ENCODE measurements at regions not wholly inside any gene's neighbourhood (a gene's known extent, or its start where the extent isn't known, plus 50 kb on each side); places are given as distances from the start of the nearest gene placed in this dataset.
"Not testable (repeated sequence)": the region's sequence is repeated elsewhere in the genome, so short reads cannot be mapped to it uniquely, and the experiment has no call there.

DNA sequence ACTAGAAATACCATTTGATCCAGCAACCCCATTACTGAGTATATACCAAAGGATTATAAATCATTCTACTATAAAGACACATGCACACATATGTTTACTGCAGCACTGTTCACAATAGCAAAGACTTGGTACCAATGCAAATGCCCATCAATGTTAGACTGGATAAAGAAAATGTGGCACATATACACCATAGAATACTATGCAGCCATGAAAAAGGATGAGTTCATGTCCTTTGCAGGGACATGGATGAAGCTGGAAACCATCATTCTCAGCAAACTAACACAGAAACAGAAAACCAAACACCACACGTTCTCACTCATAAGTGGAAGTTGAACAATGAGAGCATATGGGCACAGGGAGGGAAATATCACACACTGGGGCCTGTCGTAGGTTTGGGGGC is 106.0 kb downstream of the SPATA18 start:
- not testable (repeated sequence) for DNase-seq (ENCODE audit: low spot score)

DNA sequence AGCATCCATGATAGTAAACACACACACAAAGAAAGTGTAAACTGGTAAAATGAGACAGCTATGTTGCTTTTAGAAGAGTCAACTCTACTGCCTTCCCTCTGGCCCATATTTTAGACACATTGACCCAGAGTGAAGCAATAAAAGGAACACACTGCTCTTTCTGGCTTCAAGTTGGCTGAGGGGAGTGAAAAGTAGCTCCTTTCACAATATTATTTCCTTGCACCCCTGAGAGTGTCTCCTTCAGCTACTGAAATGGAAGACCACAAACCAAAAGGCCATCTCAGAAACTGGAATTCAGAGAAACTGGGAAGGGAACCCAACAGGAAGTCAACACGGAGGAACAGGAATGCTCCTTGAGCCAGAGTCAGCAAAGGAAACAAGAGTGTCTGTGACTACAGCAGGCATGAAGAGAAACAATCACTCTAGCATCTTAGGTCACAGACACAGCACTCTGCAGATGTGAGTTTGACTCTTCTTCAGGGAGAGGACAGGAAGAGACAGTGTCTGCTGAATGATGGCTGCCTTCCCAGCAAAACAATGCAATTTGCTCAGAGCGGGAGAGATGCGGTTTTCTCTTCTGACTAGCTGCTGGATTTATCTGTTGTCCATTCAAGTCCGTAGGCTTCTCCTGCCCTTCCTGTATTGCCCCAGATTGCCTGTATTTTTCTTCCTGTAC is 106.7 kb downstream of the SPATA18 start:
- no peak for DNase-seq (ENCODE audit: low spot score)

DNA sequence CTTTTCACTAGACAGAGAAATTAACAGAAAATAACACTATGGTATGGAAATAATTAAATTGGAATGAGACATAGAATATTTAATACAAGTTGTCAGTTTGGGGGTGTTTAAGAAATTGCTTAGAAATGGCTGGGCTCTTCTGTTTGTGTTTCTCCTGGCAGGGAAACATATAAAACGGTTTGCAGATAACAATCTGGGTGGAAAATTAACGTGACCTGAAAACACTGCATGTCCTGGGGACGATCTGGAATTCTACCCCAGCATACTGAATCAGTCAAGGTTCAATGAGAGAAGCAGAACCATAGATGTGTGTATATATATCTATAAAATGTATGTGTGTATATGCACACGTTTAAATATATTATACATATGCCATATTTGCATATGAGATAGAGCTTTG is 109.8 kb downstream of the SPATA18 start:
- DNase-seq (ENCODE audit: low spot score): no peak

DNA sequence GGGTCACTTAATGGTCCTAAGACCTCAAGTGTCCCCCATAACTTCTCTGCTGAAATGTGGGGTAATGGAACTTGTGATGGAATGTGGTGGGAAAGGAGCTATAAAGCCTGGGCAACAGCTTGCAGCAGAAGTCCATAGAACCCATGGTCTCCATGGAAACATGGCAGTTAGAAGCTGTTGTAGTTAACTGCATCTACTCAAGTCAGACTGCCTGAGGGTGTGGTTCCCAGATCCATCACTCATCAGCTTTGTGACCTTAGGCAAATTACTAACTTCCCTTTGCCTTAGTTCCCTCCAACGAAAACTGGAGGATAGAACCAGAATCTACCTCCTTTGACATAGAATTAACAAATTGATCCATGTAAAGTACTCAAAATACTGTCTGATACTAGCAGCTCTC is 113.0 kb downstream of the SPATA18 start:
- no peak for DNase-seq (ENCODE audit: low spot score)

DNA sequence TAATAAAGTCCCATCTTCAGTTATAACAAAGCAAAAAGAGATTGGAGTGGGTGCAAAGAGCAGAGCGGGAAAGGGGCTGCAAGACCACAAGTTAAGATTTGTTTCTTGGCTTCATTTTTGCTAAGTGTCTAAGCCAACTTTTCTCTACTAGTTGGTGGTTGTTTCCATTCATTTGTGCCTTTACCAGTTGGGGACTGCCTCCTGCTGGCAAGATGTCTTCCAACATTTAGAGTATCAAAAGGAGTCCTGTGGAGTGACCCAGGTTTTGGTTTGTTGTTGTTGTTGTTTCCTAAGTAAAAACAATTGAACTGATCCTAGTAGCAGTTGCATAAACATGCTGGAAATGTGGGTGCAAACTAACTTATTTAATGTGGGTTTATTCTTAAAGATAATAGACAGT is 121.1 kb downstream of the SPATA18 start:
- DNase-seq (ENCODE audit: low spot score): no peak

DNA sequence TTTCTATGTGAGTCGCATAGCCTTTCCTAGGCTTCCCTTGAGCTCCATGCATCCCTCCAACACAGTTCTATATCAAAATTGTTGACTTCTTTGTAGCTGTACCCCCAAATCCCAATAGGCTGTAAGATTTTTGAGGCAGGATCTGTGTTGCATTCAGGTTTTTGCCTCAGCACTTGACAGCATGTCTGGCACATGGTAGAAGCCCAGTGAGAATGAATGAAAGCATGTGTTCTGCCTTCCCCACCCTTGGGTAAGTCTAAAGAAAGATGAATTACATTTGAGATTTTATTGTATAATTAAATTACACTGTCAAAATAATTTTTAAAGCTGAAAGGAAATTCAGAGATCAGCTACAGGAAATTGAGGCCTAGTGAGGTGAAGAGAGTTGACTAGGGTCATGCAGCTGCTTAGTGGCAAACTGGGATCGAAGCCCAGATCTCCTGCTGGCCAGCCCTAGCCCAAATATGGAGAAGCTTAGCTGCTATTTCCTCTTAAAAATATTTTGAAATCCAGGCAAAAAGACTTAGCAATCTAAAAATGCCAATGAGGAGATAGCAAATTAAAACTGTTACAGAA is 122.5 kb downstream of the SPATA18 start:
- DNase-seq (ENCODE audit: low spot score): no peak

DNA sequence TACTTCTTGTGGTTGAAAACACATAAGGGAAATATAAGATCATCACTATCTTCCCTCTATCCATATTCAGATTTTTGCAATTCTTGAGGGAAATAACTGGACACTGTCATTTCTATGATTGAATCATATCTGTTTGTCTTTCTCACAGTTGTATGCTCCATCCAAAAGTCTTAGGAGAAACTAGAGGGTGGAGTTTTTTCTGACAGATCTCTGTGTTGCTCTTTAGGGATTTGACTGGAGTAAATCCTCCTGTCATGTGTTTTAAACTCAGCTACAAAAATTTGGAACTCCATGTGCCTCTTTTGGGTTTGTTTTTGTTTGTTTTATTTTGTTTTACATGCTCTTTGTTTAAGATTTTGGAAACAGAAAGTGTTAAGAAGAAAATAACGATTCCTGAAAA is 136.5 kb downstream of the SPATA18 start:
- no peak for DNase-seq (ENCODE audit: low spot score)

DNA sequence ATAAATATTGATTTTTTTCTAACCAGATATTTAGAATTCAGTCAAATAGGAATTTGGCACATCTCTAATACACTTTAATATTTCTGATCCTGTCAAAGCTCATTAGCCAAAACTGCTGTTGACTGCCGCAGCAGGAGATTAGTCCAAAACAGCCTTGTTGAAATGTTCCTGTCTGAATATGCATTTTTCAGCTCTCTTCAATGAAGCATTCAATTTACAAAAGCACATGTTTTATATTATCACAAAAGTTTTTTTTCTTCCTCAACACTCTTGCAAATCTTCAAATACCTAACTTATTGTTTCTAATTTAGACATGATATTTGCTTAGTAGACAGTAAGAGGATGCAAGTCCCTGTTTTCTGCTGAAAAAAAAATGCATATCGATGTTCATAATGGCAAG is 140.9 kb downstream of the SPATA18 start:
- DNase-seq (ENCODE audit: low spot score): no peak

DNA sequence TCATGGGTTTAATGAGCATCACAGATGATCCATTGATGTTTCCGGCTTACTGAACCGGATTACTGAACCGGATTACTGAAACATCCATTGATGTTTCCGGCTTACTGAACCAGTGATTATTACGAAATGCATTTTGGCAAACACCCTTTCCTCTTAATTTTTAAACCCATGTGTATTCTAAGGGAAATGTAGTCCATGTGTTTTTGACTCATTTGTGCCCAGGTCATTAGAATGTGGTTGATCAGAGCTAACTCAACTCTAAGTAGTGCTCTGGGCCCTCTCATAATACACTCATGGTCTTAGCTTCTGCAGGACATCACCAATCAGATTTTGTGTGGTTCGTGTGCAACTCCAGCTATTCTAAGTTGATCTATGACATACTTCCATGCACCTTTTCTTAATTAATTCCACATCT is 141.6 kb downstream of the SPATA18 start:
- no peak for DNase-seq (ENCODE audit: low spot score)

DNA sequence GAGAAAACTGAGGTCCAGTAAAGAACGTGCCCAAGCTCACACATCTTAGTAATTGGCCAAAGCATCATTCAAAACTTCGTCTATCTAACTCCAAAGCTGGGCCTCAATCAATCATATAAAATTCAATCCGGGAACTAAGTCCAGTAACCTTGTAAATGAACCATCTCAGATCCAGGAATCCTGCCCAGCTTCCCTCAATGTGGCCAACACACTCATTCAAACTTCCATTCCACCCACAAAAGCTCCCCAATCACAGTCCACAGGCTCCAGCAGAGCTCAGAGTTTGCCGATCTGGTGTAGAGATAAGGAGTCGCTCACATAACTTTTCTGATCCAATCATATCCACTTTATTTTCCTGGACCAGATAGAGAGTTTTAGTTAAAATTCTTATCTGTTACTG is 144.8 kb downstream of the SPATA18 start:
- DNase-seq (ENCODE audit: low spot score): no peak

DNA sequence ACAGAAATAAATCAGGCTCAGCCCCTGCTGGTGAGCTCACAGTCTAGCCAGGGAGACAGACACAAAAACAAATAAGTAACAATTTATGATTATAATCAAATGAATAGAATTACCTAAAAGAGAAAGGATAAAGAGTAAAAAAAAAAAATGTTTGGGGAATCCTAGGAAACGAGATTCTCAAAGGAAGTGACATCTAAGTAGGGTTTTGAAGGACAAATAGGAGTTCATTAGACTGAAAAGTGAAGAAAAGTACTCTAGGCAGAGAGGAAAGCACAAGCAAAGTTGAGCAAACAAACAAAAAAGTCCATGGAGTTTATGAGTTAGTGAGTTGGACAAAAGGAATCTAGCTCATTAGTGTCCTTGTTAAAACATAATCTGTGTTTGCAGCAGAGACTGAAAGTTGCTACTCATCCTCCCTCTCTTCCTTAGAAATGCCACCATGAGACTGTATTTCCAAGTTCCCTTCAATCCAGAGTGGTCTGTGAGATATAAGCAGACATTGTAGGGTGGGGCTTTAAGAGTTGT is 145.6 kb downstream of the SPATA18 start:
- no peak for DNase-seq (ENCODE audit: low spot score)

DNA sequence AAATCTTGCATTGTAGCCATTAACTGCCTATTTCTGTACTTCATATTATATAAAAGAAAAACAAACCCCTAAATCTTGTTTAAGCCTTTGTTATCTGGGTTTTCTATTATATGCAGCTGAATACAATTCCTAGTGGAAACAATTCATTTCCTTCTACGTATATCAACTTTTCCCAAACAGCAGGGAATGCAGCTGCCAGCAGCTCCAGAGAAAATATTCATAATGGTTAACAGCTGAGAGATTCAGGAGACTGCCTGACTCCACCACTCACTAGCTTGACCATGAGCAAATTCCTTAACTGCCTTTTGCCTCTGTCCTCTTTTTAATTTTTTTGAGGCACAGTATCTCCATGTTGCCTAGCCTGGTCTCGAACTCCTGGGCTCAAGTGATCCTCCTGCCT is 146.2 kb downstream of the SPATA18 start:
- no peak for DNase-seq (ENCODE audit: low spot score)

DNA sequence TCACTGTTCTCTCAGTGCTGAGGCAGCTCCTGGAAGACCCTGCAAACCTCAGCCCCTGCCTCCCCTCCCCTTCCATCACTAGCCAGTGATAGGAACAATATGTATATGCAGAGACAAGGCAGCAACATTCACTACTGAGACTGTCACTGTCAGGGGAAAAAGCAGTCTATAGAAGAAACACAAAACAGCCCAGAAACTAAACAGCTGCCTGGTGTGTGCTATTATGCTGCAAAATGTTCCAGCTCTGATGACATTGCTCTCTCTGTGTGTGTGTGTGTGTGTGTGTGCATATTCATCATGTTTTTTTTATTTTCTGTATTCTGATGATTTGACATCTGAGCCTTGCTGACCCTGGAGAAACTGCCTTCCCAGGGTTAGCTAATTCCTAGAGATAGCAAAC is 147.2 kb downstream of the SPATA18 start:
- no peak for DNase-seq (ENCODE audit: low spot score)

DNA sequence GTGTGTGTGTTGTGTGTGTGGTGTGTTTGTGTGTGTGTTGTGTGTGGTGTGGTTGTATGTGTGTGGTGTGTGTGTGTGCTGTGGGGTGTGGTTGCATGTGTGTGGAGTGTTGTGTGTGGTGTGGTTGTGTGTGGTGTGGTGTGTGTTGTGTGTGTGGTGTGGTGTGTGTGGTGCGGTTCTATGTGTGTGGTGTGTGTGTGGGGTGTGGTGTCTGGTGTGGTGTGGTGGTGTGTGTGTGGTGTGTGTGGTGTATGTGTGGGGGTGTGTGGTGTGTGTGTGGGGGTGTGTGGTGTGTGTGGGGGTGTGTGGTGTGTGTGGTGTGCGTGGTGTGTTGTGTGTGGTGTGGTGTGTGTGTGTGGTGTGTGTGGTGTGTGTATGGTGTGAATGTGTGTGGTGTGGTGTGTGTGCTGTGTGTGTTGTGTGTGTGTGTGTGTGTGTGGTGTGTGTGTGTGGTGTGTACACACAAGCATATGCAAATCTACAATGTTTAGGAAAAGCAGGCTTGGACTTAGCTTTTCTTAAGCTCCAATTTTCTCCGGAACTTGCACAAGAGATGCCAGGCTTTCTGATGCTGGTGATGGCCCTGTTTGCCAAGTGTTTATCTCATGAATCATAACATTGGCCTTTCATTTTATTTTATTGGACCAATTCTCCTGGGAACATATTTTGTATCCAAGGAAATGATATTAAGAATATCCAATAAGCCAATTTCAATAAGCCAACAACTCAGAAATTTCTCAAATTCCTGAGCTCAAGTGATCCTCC is 148.7 kb downstream of the SPATA18 start:
- DNase-seq (ENCODE audit: low spot score): no peak

DNA sequence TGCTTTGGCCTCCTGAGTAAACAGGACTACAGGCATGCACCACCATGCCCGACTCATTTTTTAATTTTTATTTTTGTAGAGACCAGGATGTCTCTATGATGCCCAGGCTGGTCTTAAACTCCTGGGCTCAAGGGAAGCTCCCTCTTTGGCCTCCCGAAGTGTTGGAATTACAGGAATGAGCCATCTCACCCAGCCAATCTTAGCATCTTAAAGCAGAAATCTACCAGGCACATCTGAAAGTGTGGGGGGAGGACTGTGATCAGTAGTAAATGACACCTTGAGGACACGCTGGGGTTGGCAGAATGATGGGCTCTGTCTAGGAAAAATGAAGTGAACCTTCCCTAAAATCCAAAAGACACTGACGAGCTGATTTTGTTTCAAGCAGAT is 149.2 kb downstream of the SPATA18 start:
- no peak for DNase-seq (ENCODE audit: low spot score)

DNA sequence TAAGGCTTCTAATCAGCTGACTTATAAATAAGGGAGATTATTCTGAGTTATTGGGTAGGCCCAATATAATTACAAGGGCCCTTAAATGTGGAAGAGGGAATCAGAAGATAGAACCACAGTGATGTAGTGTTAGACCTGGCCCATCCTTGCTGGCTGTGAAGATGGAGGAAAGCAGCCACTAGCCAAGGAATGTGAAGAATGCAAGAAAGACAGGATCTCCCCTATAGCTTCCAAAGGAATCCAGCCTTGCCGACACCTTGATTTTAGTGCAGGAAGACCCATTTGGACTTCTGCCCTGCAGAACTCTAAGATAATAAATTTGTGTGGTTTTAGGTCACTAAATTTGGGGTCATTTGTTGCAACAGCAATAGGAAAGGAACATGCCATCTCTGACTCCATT is 150.6 kb downstream of the SPATA18 start:
- DNase-seq (ENCODE audit: low spot score): no peak

DNA sequence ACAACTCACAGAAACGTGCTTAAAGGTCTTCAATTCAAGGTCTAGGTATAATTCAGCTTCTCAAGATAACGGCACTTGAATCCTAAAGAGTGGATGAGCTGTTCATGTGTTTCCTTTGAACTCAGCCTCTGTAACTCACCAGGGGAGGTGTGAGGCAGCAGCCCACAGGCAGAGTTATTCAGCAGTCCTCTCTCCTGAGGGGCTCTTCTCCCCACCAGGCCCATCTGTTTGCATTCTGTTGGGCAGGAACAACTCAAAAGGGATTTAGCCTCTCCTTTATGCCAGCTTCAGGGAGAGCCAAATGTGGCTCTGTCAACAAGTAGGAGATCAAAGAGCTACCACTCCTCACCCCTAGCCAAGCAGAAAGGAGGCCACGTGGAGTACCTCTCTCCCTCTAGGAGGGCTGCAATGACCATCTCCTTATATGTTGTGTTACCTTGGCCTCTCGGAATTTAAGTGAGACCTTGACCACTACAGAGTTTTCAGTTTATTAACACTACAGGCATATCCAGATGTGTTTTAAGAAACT is 151.2 kb downstream of the SPATA18 start:
- DNase-seq (ENCODE audit: low spot score): no peak

DNA sequence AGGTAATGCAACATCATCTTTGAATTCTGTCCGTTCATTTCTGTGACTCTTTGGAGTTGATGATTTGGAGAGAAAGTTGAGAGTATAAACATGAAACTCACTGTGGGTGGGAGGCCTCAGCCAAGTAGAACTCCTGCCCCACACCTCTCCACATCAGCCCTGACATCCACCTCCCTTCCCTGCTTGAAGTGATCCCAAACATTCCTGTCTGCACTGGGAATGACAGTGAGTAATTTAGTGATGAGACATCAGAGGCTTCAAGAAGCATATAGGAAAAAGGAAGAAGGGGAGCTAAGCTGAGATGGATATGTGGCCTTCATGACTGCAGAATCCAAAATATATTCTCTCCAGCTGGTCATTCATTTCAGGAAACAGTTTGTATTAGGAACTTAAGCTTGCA is 151.8 kb downstream of the SPATA18 start:
- no peak for DNase-seq (ENCODE audit: low spot score)

DNA sequence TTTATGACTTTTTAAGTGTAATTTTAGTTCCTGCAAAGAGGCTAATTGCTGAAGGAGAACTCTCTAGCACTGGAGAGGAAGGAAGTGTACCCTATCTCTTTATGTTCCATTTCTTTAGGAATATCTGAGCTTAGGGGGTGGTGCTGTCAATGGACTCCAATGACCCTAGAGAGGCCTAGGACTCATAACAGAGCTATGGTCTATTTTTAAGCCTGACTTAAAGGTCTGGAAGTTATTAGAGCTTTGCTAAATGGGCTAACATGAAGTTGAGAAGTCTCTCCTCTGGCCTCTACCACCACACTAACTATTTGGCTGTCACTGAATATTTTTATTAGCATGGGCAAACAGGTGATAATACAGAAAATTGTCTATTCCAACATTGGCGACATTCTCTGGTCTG is 152.2 kb downstream of the SPATA18 start:
- no peak for DNase-seq (ENCODE audit: low spot score)

DNA sequence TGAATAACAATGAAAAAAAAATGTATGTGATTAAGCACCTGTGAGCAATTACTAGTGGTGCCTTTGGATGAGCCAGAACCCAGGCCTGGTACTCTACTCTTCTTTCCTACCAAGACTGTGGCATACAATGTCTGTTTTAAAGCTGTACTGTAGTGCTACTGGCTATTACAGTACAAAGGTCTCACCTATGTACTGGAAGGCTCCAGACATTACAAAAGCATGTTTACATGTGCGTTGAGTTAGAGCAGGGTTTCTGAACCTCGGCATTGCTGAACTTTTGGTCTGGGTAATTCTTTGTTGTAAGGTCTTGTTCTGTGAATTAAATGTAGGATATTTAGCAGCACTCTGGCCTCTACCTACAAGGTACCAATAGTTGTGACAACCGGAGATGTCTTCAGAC is 153.8 kb downstream of the SPATA18 start:
- DNase-seq (ENCODE audit: low spot score): no peak

DNA sequence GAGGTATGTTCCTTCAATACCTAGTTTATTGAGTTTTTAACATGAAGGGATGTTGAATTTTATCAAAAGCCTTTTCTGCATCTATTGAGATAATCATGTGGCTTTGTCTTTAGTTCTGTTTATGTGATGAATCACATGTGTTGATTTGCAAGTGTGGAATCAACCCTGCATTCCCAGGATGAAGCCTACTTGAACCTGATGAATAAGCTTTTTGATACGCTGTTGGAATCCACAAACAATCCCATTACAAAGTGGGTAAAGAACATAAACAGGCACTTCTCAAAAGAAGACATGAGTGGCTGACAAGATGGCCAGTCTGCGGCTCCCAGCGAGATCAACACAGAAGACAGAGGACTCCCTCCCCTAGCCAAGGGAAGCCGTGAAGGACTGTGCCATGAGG is 156.0 kb downstream of the SPATA18 start:
- DNase-seq (ENCODE audit: low spot score): not testable (repeated sequence)

DNA sequence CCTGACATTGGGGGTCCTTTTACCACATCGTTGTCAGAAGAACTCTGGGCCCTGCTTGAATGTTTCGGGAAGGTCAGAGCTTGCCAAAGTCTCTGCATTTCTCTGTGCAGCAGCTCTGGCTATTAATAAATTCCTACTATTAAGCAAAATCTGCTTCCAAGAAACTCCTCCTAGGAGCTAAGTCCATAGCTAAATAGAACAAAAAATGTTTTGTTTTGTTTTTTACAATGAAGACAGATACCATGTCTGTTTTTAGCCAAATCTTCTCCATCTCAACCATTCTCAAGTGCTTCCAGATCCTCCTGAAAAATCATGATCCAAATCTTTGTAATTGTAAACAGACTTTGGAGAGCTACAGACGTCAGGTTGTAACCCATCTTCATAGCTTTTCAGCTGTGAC is 161.6 kb downstream of the SPATA18 start:
- DNase-seq (ENCODE audit: low spot score): no peak

DNA sequence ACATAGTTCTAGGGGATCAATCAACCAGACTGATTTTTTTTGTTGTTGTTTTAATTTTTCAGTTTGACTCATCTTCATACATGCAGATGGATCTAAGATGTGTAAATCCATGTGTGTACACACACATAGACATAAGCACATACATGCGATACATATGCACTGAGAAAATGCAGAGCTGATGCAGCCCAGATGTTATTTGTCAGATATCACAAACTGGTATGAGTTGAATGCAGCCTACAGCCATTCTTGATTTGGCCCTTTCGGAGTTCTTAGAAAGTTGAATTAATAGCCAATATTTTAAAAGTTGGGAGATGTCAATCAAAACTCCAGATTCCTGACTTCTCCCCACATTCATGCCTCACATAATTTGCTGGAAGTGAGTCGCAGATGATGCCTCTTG is 180.4 kb downstream of the SPATA18 start:
- DNase-seq (ENCODE audit: low spot score): no peak

Measured in D341Med (cell line).